ENCODE measurements at regions not wholly inside any gene's neighbourhood (a gene's known extent, or its start where the extent isn't known, plus 50 kb on each side); places are given as distances from the start of the nearest gene placed in this dataset.
A peak's percentile ranks its signal among the peaks of the same experiment; 100 is the strongest.

GRCh38 chr6:26170181-26170580 lies 83.0 kb downstream of the HFE start:
- FAIRE-seq, result no peak
- Histone ChIP-seq H3K4me3 (ENCODE audit: low read depth in 1 of 3, low read length in 3 of 3) (no peak overlapping the region), H3K27me3 (ENCODE audit: control insufficient read depth in 3 of 3, insufficient read depth in 3 of 3, low read length in 3 of 3) (no peaks in the 10 kb centered on the region), H3K4me1 (ENCODE audit: control insufficient read depth in 3 of 3, insufficient read depth in 2 of 3, low read depth in 1 of 3, low read length in 2 of 3) (peaks cover 0 to 10% (median 3%) of the 10 kb centered on the region in 3 donors), H3K9me3 (ENCODE audit: control insufficient read depth in 2 of 2, insufficient read depth in 1 of 2, low read depth in 1 of 2, low read length in 1 of 2) (no peaks in the 10 kb centered on the region), H3K27ac (ENCODE audit: low read depth in 1 of 3, low read length in 2 of 3) (peak overlapping the region in 1 of 3 donors; percentile 42), H3K36me3 (ENCODE audit: control insufficient read depth in 3 of 3, insufficient read depth in 2 of 3, low read depth in 1 of 3, low read length in 3 of 3) (peaks cover 0 to 17% (median 0%) of the 10 kb centered on the region in 3 donors)
- DNase-seq, result no peak
- WGBS, 3 donors, result 26 to 48% (median 37%) methylated on average over 2 of the region's 2 CpGs

- 14 to 20% (median 15%) methylated on average over 10 of the region's 10 CpGs for WGBS, 3 donors
- H3K27ac ChIP-seq (ENCODE audit: low read depth in 1 of 3, low read length in 2 of 3), result peak overlapping the region; percentile 92 to 98 (median 98)
- no peaks in the 10 kb centered on the region for H3K9me3 ChIP-seq (ENCODE audit: control insufficient read depth in 2 of 2, insufficient read depth in 1 of 2, low read depth in 1 of 2, low read length in 1 of 2)
- peaks cover 0 to 10% (median 3%) of the 10 kb centered on the region in 3 donors for H3K4me1 ChIP-seq (ENCODE audit: control insufficient read depth in 3 of 3, insufficient read depth in 2 of 3, low read depth in 1 of 3, low read length in 2 of 3)
- peak overlapping the region; percentile 47 to 76 (median 74) for H3K4me3 ChIP-seq (ENCODE audit: low read depth in 1 of 3, low read length in 3 of 3)
- no peak for FAIRE-seq
- H3K27me3 ChIP-seq (ENCODE audit: control insufficient read depth in 3 of 3, insufficient read depth in 3 of 3, low read length in 3 of 3), result no peaks in the 10 kb centered on the region
- peak in 1 of 2 donors; percentile 23 for DNase-seq
- peaks cover 0 to 8% (median 0%) of the 10 kb centered on the region in 3 donors for H3K36me3 ChIP-seq (ENCODE audit: control insufficient read depth in 3 of 3, insufficient read depth in 2 of 3, low read depth in 1 of 3, low read length in 3 of 3)
These were observed 84.0 kb downstream of the HFE start for GRCh38 chr6:26170951-26171841.

DNA sequence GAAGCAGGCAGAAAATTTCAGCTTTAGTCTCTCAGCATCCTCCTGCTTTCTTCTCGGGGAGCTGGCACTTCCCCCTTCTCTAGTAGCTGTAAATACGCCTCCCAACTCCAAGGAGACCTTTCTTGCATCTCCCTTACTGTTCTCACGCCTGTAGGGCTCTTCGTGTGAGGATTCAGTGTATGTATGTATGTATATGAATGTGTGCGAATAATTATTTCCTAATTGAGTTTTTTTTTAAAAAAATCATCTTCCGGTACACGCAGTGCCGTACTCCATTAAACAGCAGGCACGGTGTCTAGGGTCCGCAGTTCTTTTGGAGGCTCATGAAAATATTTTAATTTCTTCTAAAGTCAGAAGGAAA lies 85.4 kb downstream of the HFE start:
- no peak for FAIRE-seq

DNA sequence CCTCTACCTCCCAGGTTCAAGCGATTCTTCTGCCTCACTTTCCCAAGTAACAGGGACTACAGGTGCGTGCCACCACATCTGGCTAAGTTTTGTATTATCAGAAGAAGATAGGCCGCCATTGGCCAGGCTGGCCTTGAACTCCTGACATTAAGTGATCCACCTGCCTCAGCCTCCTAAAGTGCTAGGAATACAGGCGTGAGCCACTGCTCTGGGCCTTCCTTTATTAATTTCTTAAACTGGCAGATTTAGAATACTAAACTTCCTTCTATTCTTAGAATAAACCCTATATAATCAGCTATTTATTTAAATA lies 86.6 kb downstream of the HFE start:
- Histone ChIP-seq H3K27me3 (ENCODE audit: control insufficient read depth in 3 of 3, insufficient read depth in 3 of 3, low read length in 3 of 3) (no peaks in the 10 kb centered on the region), H3K4me1 (ENCODE audit: control insufficient read depth in 3 of 3, insufficient read depth in 2 of 3, low read depth in 1 of 3, low read length in 2 of 3) (peaks cover 0 to 10% (median 3%) of the 10 kb centered on the region in 3 donors), H3K27ac (ENCODE audit: low read depth in 1 of 3, low read length in 2 of 3) (peak overlapping the region in 1 of 3 donors; percentile 21), H3K9me3 (ENCODE audit: control insufficient read depth in 2 of 2, insufficient read depth in 1 of 2, low read depth in 1 of 2, low read length in 1 of 2) (no peaks in the 10 kb centered on the region), H3K36me3 (ENCODE audit: control insufficient read depth in 3 of 3, insufficient read depth in 2 of 3, low read depth in 1 of 3, low read length in 3 of 3) (peaks cover 0 to 2% (median 0%) of the 10 kb centered on the region in 3 donors), H3K4me3 (ENCODE audit: low read depth in 1 of 3, low read length in 3 of 3) (no peak overlapping the region)
- WGBS, 3 donors, result 85 to 92% (median 87%) methylated on average over 4 of the region's 4 CpGs
- DNase-seq, result no peak
- no peak for FAIRE-seq

More for the DNA sequence above, 85.4 kb downstream of the HFE start:
- DNase-seq, result peak; percentile 63 to 81
- Histone ChIP-seq H3K27me3 (ENCODE audit: control insufficient read depth in 3 of 3, insufficient read depth in 3 of 3, low read length in 3 of 3) (no peaks in the 10 kb centered on the region), H3K27ac (ENCODE audit: low read depth in 1 of 3, low read length in 2 of 3) (peak overlapping the region; percentile 92 to 98 (median 98)), H3K4me3 (ENCODE audit: low read depth in 1 of 3, low read length in 3 of 3) (peak overlapping the region; percentile 47 to 76 (median 74)), H3K36me3 (ENCODE audit: control insufficient read depth in 3 of 3, insufficient read depth in 2 of 3, low read depth in 1 of 3, low read length in 3 of 3) (peaks cover 0 to 2% (median 0%) of the 10 kb centered on the region in 3 donors), H3K9me3 (ENCODE audit: control insufficient read depth in 2 of 2, insufficient read depth in 1 of 2, low read depth in 1 of 2, low read length in 1 of 2) (no peaks in the 10 kb centered on the region), H3K4me1 (ENCODE audit: control insufficient read depth in 3 of 3, insufficient read depth in 2 of 3, low read depth in 1 of 3, low read length in 2 of 3) (peaks cover 0 to 10% (median 3%) of the 10 kb centered on the region in 3 donors)
- 4 to 9% (median 7%) methylated on average over 10 of the region's 10 CpGs for WGBS, 3 donors

DNA sequence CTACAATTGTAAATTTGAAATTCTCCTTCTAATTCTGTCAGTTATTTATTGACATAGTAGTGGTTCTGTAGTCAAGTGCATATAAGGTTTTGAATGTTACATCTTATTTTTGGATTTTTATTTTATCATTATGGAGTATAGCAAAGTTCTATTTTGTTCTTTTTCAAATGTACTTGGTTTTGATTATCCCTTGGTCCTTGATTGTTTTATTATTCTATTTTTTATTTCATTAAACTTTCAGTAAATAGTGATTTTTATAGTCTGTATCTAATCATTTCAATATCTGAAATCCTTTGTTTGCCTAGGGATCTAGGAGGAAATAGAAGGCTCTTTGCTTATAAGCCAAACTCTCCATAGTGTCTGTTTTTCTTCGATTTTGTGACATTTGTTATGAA lies 87.8 kb downstream of the HFE start:
- no peak for DNase-seq
- no peak for FAIRE-seq
- Histone ChIP-seq H3K4me1 (ENCODE audit: control insufficient read depth in 3 of 3, insufficient read depth in 2 of 3, low read depth in 1 of 3, low read length in 2 of 3) (peaks cover 0 to 10% (median 3%) of the 10 kb centered on the region in 3 donors), H3K27ac (ENCODE audit: low read depth in 1 of 3, low read length in 2 of 3) (no peak overlapping the region), H3K4me3 (ENCODE audit: low read depth in 1 of 3, low read length in 3 of 3) (no peak overlapping the region), H3K9me3 (ENCODE audit: control insufficient read depth in 2 of 2, insufficient read depth in 1 of 2, low read depth in 1 of 2, low read length in 1 of 2) (no peaks in the 10 kb centered on the region), H3K36me3 (ENCODE audit: control insufficient read depth in 3 of 3, insufficient read depth in 2 of 3, low read depth in 1 of 3, low read length in 3 of 3) (peaks cover 0 to 2% (median 0%) of the 10 kb centered on the region in 3 donors), H3K27me3 (ENCODE audit: control insufficient read depth in 3 of 3, insufficient read depth in 3 of 3, low read length in 3 of 3) (no peaks in the 10 kb centered on the region)
- 0 to 7% (median 6%) methylated on average over 1 of the region's 1 CpG for WGBS, 3 donors

DNA sequence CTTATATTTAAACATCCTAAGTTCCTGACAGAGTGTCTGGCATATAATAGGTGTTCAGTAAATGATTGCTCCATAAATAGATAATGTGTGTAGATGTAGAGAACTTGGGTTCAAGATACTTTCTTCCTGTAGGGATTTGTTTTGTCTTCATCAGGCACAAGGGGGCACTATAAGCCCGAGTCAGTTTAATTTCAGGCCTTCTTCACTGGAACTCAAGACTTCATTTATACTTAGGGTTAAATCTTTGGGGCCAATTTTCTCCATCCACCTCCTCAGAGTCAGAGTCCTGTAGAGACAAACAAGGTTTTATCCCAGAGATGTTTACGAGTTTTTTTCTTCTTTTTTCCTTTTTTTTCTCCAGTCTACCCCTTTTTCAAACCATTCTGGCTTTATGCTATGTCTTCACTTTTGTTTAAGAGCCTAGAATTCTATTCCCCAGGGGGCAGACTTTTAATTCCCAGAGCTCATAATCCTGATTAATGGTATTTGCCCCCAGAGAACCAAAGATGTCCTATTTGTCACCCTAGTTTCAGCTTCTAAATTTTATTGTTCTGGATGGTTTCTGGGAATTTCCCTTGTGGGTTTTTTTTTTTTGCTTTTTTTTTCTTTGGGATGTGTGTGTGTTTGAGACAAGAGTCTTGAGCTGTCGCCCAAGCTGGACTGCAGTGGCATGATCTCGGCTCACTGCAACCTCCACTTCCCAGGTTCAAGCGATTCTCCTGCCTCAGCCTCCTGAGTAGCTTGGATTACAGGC lies 88.4 kb downstream of the HFE start:
- Histone ChIP-seq H3K4me1 (ENCODE audit: control insufficient read depth in 3 of 3, insufficient read depth in 2 of 3, low read depth in 1 of 3, low read length in 2 of 3) (peaks cover 0 to 10% (median 3%) of the 10 kb centered on the region in 3 donors), H3K27me3 (ENCODE audit: control insufficient read depth in 3 of 3, insufficient read depth in 3 of 3, low read length in 3 of 3) (no peaks in the 10 kb centered on the region), H3K36me3 (ENCODE audit: control insufficient read depth in 3 of 3, insufficient read depth in 2 of 3, low read depth in 1 of 3, low read length in 3 of 3) (peaks cover 0 to 2% (median 0%) of the 10 kb centered on the region in 3 donors), H3K27ac (ENCODE audit: low read depth in 1 of 3, low read length in 2 of 3) (no peak overlapping the region), H3K4me3 (ENCODE audit: low read depth in 1 of 3, low read length in 3 of 3) (no peak overlapping the region), H3K9me3 (ENCODE audit: control insufficient read depth in 2 of 2, insufficient read depth in 1 of 2, low read depth in 1 of 2, low read length in 1 of 2) (no peaks in the 10 kb centered on the region)
- FAIRE-seq (no peak), DNase-seq (peak; percentile 62 to 79)
- 56 to 60% (median 58%) methylated on average over 5 of the region's 5 CpGs for WGBS, 3 donors

DNA sequence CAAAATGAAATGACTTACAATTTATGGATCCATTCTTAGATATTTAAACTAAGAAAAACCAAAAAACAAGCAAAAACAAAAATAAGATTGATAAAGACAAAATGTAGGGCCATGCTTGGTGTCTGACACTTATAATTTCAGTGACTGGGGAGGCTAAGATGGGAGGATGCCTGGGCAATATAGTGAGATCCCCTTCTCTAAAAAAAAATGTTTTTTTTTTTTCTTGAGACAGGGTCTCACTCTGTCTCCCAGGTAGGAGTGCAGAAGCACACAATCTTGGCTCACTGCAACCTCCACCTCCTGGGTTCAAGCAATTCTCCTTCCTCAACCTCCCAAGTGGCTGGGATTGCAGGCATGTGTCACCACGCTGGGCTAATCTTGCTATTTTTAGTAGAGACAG lies 92.4 kb downstream of the HFE start:
- no peak for DNase-seq

GRCh38 chr6:26180346-26180745 lies 93.1 kb downstream of the HFE start:
- no peak overlapping the region for H3K27ac ChIP-seq (ENCODE audit: low read depth in 1 of 3, low read length in 2 of 3)
- H3K36me3 ChIP-seq (ENCODE audit: control insufficient read depth in 3 of 3, insufficient read depth in 2 of 3, low read depth in 1 of 3, low read length in 3 of 3), result no peaks in the 10 kb centered on the region
- 88 to 92% (median 89%) methylated on average over 7 of the region's 7 CpGs for WGBS, 3 donors
- no peaks in the 10 kb centered on the region for H3K9me3 ChIP-seq (ENCODE audit: control insufficient read depth in 2 of 2, insufficient read depth in 1 of 2, low read depth in 1 of 2, low read length in 1 of 2)
- no peak for FAIRE-seq
- H3K4me1 ChIP-seq (ENCODE audit: control insufficient read depth in 3 of 3, insufficient read depth in 2 of 3, low read depth in 1 of 3, low read length in 2 of 3), result peaks cover 0 to 6% (median 0%) of the 10 kb centered on the region in 3 donors
- no peaks in the 10 kb centered on the region for H3K27me3 ChIP-seq (ENCODE audit: control insufficient read depth in 3 of 3, insufficient read depth in 3 of 3, low read length in 3 of 3)
- H3K4me3 ChIP-seq (ENCODE audit: low read depth in 1 of 3, low read length in 3 of 3), result no peak overlapping the region
- DNase-seq, result no peak

More for the DNA sequence above, 92.4 kb downstream of the HFE start:
- peaks cover 0 to 6% (median 0%) of the 10 kb centered on the region in 3 donors for H3K4me1 ChIP-seq (ENCODE audit: control insufficient read depth in 3 of 3, insufficient read depth in 2 of 3, low read depth in 1 of 3, low read length in 2 of 3)
- WGBS, 3 donors, result 93 to 100% (median 97%) methylated on average over 1 of the region's 1 CpG
- FAIRE-seq, result no peak
- H3K27ac ChIP-seq (ENCODE audit: low read depth in 1 of 3, low read length in 2 of 3), result no peak overlapping the region
- no peaks in the 10 kb centered on the region for H3K36me3 ChIP-seq (ENCODE audit: control insufficient read depth in 3 of 3, insufficient read depth in 2 of 3, low read depth in 1 of 3, low read length in 3 of 3)
- no peaks in the 10 kb centered on the region for H3K9me3 ChIP-seq (ENCODE audit: control insufficient read depth in 2 of 2, insufficient read depth in 1 of 2, low read depth in 1 of 2, low read length in 1 of 2)
- H3K4me3 ChIP-seq (ENCODE audit: low read depth in 1 of 3, low read length in 3 of 3), result no peak overlapping the region
- no peaks in the 10 kb centered on the region for H3K27me3 ChIP-seq (ENCODE audit: control insufficient read depth in 3 of 3, insufficient read depth in 3 of 3, low read length in 3 of 3)

All from small intestine (tissue), 7 donors.